HEK293T (cell line): ENCODE measurements at regions not wholly inside any gene's neighbourhood (a gene's known extent, or its start where the extent isn't known, plus 50 kb on each side); places are given as distances from the start of the nearest gene placed in this dataset.

Experiments
- CTCF ChIA-PET: fragments of 350-600 bp; formaldehyde crosslinking; extraction: SDS; loops from one replicate; lab custom pipeline; 2021; ENCODE audit warnings: antibody characterized with exemption, inconsistent platforms; lab: Yijun Ruan, JAX
- POLR2A ChIA-PET: fragments of 350-600 bp; formaldehyde crosslinking; extraction: SDS; loops from one replicate; lab custom pipeline; 2020; ENCODE audit warnings: antibody characterized with exemption, inconsistent platforms; lab: Yijun Ruan, JAX
- DNase-seq: peaks from one replicate; pipeline ENCODE4 v3.0.0; 2012; ENCODE audit warnings: mixed read lengths; ENCODE audit errors: extremely low spot score
- ARNT ChIP-seq: fragments of 450-650 bp; IDR thresholded peaks from 2 replicates; pipeline ENCODE4 v1.6.1; 2017; ENCODE audit warnings: mild to moderate bottlenecking
- BHLHE40 ChIP-seq: fragments of 450-650 bp; IDR thresholded peaks from 2 replicates; pipeline ENCODE4 v1.6.1; 2016; ENCODE audit warnings: mild to moderate bottlenecking, moderate library complexity, borderline replicate concordance
- CTBP1 ChIP-seq: fragments of 450-650 bp; IDR thresholded peaks from 2 replicates; pipeline ENCODE4 v1.6.1; 2016; ENCODE audit warnings: borderline replicate concordance
- ELF4 ChIP-seq: fragments of 450-650 bp; IDR thresholded peaks from 2 replicates; pipeline ENCODE4 v1.6.1; 2017; ENCODE audit warnings: antibody characterized with exemption
- FOXA1 ChIP-seq: fragments of 450-650 bp; IDR thresholded peaks from 2 replicates; pipeline ENCODE4 v1.6.1; 2016; ENCODE audit warnings: mild to moderate bottlenecking
- FOXK2 ChIP-seq: fragments of 450-650 bp; IDR thresholded peaks from 2 replicates; pipeline ENCODE4 v1.6.1; 2016; ENCODE audit warnings: mild to moderate bottlenecking
- FOXM1 ChIP-seq: fragments of 450-650 bp; IDR thresholded peaks from 2 replicates; pipeline ENCODE4 v1.6.1; 2017; ENCODE audit warnings: mild to moderate bottlenecking, borderline replicate concordance
- HDGF ChIP-seq: fragments of 450-650 bp; IDR thresholded peaks from 2 replicates; pipeline ENCODE4 v1.6.1; 2017; ENCODE audit warnings: antibody characterized with exemption, borderline replicate concordance
- L3MBTL2 ChIP-seq: fragments of 450-650 bp; conservative IDR thresholded peaks from 2 replicates; pipeline ENCODE4 v1.6.1; 2016; ENCODE audit warnings: mild to moderate bottlenecking
- LEF1 ChIP-seq: fragments of 450-650 bp; IDR thresholded peaks from 2 replicates; pipeline ENCODE4 v1.6.1; 2017; ENCODE audit warnings: mild to moderate bottlenecking, borderline replicate concordance
- NFRKB ChIP-seq: fragments of 450-650 bp; IDR thresholded peaks from 2 replicates; pipeline ENCODE4 v1.6.1; 2016; ENCODE audit warnings: mild to moderate bottlenecking, moderate library complexity
- PKNOX1 ChIP-seq: fragments of 450-650 bp; IDR thresholded peaks from 2 replicates; pipeline ENCODE4 v1.6.1; 2016
- SP1 ChIP-seq: fragments of 450-650 bp; IDR thresholded peaks from 2 replicates; pipeline ENCODE4 v1.6.1; 2017
- SUZ12 ChIP-seq: fragments of 450-650 bp; IDR thresholded peaks from 2 replicates; pipeline ENCODE4 v1.6.1; 2016; ENCODE audit warnings: mild to moderate bottlenecking
- TARDBP ChIP-seq: fragments of 450-650 bp; IDR thresholded peaks from 2 replicates; pipeline ENCODE4 v1.6.1; 2016
- ZNF384 ChIP-seq: fragments of 450-650 bp; IDR thresholded peaks from 2 replicates; pipeline ENCODE4 v1.6.1; 2016

GRCh38 chr14:101215927-101216326 lies 312.4 kb upstream of the RTL1 start:
- POLR2A ChIA-PET = no interaction called here
- TF ChIP-seq L3MBTL2 = no peak
- no peak for TF ChIP-seq NFRKB
- no peak for TF ChIP-seq SP1
- no peak for TF ChIP-seq LEF1
- TF ChIP-seq CTBP1 = no peak
- TF ChIP-seq HDGF = no peak
- TF ChIP-seq ARNT = no peak
- TF ChIP-seq FOXM1 = no peak
- no peak for TF ChIP-seq ELF4
- no peak for TF ChIP-seq FOXK2
- no peak for TF ChIP-seq FOXA1
- DNase-seq = no peak
- CTCF ChIA-PET = interaction anchor here (1.0 kb wide), 1 partner anchor 310 kb away, joined by 3 read pairs; no protein-coding TSS in a partner anchor

DNA sequence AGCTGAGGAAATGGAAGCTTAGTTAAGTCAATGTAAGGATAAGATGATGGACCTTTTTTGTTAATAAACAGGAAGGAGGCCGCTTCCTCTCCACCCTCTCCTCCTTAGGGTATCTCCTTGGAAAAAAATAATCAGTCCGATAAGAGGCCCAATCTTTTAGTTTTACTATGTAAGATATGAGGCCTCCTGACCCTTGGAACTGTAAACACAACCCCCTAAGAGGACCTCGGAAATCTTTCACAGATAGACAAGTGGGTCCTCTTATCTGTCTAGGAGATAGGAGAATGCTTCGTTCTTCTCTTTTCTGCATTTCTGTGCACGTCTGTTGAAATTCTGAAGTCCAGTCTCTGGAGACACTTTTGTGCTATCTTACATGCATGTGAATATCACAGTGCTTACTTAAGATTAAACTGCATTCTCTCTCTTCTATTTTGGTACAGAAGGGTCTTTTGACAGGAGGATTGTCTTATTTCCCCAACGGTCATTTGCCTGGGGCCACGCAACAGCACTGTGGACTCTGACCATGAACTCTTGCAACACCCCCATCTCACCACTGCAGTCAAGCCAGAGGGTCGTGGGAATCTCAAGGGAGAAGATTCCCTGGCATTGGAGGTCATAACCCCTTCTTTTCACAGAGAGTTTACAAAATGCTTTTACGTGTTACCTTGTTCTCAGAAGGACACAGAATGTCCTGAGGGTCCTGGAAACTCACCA lies 313.0 kb upstream of the RTL1 start:
- POLR2A ChIA-PET = no interaction called here
- CTCF ChIA-PET = interaction anchor here (0.6 to 1.0 kb wide), 2 partner anchors 311 to 449 kb away, joined by 3 read pairs; no protein-coding TSS in a partner anchor
- TF ChIP-seq FOXM1 (no peak), CTBP1 (no peak), TARDBP (no peak), NFRKB (no peak), HDGF (no peak), ARNT (no peak), ZNF384 (no peak), L3MBTL2 (no peak), FOXK2 (no peak), ELF4 (no peak), LEF1 (no peak), PKNOX1 (no peak), FOXA1 (no peak), BHLHE40 (no peak), SUZ12 (no peak), SP1 (no peak)
- no peak for DNase-seq

DNA sequence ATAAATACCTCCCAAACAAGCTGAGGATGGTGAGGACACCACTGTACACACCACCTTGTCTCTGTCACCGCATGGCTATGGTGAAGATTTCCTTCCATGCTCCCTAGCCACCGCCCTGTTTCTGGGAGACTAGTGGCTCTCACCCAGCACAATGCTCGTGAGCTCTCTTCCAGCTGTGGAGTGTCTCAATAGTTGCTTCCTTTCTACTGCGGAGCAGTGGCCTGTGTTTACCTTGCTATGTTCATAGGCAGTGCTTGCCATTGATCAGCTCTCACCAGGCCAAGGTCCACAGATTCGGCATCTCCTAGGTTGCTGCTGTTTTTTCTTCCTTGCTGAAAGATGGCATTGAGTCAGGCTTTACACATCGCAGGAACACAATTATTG lies 313.6 kb upstream of the RTL1 start:
- TF ChIP-seq ARNT (no peak), TARDBP (no peak), FOXK2 (no peak), L3MBTL2 (no peak), PKNOX1 (no peak), FOXA1 (no peak), FOXM1 (no peak), ZNF384 (no peak), BHLHE40 (no peak), ELF4 (no peak), HDGF (no peak), LEF1 (no peak), SP1 (no peak), SUZ12 (no peak), NFRKB (no peak), CTBP1 (no peak)
- DNase-seq = no peak
- POLR2A ChIA-PET = no interaction called here
- CTCF ChIA-PET = interaction anchor here (0.6 kb wide), 1 partner anchor 450 kb away, joined by 3 read pairs; no protein-coding TSS in a partner anchor

- no peak for TF ChIP-seq FOXA1
- no peak for TF ChIP-seq TARDBP
- no peak for TF ChIP-seq BHLHE40
- no peak for TF ChIP-seq SUZ12
- TF ChIP-seq FOXM1 = no peak
- no peak for TF ChIP-seq ELF4
- no peak for TF ChIP-seq L3MBTL2
- TF ChIP-seq ARNT = no peak
- TF ChIP-seq NFRKB = no peak
- no peak for TF ChIP-seq PKNOX1
- no peak for TF ChIP-seq SP1
- TF ChIP-seq CTBP1 = no peak
- no peak for TF ChIP-seq LEF1
- ChIA-PET POLR2A (no interaction called here), CTCF (interaction anchor here (0.6 kb wide), 1 partner anchor 450 kb away, joined by 3 read pairs; no protein-coding TSS in a partner anchor)
- no peak for DNase-seq
Observed at GRCh38 chr14:101217616-101218371, 314.3 kb upstream of the RTL1 start.

DNA sequence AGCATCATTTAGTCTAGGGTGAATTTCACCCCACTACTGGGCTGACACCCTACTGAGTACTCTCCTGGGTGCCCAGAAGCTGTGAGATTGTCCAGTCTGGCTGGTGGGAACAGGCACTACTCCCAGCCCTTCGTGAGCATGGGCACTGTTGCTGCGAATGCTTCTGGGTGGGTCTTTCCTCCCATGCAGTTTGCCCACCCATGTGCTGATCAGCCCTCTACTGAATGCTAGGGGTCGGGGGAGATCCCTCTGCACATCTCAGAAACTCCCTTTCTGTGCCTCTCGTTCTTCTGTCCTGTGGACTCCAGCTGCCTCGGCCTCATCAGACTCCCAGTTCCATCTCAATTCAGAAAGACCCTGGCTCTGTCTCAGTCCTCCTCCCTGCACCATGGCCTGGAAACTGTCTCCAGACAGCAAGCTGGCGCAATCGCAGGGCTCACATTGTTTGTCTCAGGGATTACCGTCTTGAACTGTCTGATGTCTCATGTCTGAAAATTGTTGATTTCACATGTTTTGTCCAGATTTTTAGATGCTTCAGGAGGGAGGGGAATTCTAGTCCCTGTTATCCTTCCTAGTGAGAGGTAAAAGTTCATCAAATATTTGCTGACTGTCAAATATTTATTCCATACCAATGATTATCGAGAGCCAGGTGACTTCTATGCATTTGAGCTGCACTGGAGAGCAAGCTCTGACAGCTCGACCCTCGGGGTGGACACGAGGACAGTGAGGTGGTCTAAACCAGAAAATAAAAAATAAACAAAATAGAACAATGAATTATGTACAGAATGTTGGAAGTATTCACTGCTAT lies 316.6 kb upstream of the RTL1 start:
- ChIA-PET POLR2A (no interaction called here), CTCF (no interaction called here)

More for the DNA sequence above, 316.6 kb upstream of the RTL1 start:
- DNase-seq = no peak
- no peak for TF ChIP-seq FOXA1
- no peak for TF ChIP-seq BHLHE40
- no peak for TF ChIP-seq TARDBP
- no peak for TF ChIP-seq ARNT
- TF ChIP-seq HDGF = no peak
- no peak for TF ChIP-seq PKNOX1
- TF ChIP-seq NFRKB = no peak
- TF ChIP-seq CTBP1 = no peak
- TF ChIP-seq FOXK2 = no peak
- no peak for TF ChIP-seq SP1
- TF ChIP-seq SUZ12 = no peak
- no peak for TF ChIP-seq ZNF384
- TF ChIP-seq FOXM1 = no peak
- no peak for TF ChIP-seq ELF4
- TF ChIP-seq L3MBTL2 = no peak
- TF ChIP-seq LEF1 = no peak
